NCI-H345 (cell line): ENCODE measurements at regions not wholly inside any gene's neighbourhood (a gene's known extent, or its start where the extent isn't known, plus 50 kb on each side); places are given as distances from the start of the nearest gene placed in this dataset.
A peak's percentile ranks its signal among the peaks of the same experiment; 100 is the strongest.
"Not testable (repeated sequence)": the region's sequence is repeated elsewhere in the genome, so short reads cannot be mapped to it uniquely, and the experiment has no call there.

Experiments
- DNase-seq: peaks from one replicate; lab custom pipeline; 2025; lab: John Stamatoyannopoulos, UW

DNA sequence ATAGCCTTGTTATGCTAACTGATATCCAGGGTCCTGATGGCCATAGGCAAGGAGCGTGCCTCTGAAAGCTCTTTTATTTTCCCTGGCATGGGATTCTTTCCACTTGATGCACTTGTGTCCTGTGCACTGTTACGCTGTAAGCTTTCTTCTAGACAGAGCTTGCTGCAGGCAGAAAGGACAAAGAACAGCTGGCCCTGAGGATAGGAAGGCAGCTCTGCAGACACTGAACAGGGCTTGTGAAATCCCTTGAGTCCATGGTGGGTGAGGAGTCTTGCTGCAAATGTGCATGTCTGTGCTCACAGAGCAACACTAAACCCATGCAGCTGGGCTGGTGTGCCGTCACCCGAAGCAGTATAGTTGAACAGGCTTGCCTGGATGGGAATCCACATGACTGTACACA lies 126.6 kb downstream of the AKAP11 start:
- no peak for DNase-seq

DNA sequence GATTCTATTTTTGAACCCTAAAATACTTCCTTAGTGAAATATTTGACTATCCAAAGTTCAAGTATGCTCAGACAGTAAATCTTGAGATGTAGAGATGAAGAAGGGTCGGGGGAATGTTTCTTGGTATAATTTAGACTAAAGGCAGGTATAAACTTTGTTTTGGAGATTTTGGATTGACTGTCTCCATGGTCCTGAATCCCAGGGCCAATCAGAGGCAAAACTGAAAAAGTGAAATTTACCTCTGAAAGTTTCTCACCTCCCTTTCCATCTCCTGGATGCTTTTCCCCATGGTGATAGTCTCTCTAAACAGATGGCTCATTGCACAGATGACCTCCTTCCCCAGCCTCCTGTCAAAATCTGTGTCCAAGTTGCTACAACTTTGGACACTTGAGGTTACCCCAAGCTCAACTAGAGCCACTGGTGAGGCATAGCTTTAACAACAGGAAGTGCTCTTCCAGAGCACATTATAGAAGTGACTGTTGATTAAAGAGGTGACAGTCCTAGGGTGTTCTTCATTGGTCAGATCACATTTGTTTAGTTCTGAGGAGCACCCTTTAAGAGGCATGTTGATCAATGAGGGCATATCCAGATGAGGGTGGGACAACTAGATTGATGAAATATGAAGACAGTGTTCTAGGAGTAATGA lies 128.4 kb downstream of the AKAP11 start:
- no peak for DNase-seq

DNA sequence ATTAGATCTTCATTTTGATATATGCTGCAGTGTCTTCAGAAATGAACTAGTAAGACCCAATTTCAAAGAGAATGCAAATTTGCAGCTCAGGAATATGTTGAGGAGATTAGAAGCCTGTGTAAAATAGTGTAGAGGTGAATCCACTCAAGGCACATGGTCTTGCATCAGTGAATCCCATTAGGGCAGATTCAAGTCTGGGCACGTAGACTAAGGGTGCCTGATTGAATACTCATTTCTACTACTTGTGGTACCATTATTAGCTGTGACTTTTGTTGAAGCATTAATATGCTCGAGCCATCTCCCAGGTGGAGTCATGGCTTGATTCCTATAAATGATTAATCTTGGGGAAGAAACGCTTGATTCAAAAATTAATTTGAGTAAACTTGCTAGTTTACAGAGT lies 129.4 kb downstream of the AKAP11 start:
- peak; percentile 35 for DNase-seq

DNA sequence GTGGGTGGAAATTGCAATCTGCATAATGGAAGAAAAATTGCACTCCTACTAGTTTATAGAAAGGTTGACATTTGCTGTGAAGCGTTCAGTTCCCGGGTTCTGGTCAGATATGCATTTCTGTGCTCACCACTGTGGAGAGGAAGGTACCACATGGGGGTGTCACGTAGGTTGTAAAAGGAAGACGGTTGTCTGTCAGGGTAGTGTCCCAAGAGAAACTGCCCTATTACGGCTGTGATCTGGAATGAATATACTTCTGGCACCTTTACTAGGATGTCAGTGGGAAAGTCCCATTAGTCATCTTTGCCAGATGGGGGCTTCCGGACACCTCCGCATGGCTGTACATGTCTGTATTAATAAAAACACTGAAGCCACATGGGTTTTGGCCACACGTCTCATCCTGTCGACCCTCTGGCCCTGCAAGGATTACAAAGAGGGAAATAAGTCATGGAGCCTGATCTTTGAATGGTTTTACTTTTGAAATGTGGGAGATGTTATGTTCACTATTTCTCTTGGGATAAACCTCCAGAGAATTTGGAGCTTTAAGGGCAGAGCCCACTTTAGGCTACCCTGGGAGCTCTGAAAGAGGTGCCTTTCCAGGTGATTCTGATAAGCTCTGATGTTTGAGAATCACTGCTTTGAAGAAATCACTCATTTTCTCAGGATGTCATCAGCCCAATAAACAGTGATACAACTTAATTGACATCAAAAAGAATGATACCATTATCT lies 133.9 kb downstream of the AKAP11 start:
- DNase-seq = no peak

DNA sequence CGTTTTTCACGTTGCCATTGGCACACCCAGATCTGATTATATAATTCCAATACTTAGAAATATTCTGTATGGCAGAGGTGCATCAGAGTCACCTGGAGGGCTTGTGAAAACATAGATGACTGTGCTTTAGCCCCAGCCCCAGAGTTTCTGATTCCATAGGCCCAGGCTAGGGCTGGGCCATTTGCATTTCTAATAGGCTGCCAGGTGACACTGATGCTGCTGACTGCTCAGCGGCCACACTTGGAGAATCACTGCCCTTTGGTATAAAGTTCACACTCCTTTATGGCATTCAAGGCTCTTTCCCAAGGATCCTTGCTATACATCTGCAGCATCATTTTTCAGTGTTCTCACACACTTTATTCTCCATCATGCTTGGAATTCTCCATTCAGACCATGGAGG lies 137.1 kb downstream of the AKAP11 start:
- no peak for DNase-seq

DNA sequence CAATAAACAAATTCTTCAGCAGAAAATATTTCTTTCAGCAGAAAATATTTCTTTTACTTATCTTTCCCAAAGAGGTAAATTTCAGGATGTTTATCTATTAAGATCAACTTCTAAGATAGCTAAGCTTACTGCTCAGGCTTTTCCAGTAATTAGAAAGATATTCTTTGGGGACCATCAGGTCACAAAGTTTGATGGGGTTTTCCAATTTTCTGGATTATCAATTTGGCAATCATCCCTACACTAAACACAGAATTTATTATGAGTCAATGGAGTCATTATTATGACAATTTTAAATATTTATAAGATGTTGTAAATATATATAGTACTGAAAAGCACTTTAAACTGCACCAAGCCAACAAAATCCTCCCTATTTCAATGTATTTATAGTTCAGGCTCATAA lies 137.6 kb downstream of the AKAP11 start:
- no peak for DNase-seq

DNA sequence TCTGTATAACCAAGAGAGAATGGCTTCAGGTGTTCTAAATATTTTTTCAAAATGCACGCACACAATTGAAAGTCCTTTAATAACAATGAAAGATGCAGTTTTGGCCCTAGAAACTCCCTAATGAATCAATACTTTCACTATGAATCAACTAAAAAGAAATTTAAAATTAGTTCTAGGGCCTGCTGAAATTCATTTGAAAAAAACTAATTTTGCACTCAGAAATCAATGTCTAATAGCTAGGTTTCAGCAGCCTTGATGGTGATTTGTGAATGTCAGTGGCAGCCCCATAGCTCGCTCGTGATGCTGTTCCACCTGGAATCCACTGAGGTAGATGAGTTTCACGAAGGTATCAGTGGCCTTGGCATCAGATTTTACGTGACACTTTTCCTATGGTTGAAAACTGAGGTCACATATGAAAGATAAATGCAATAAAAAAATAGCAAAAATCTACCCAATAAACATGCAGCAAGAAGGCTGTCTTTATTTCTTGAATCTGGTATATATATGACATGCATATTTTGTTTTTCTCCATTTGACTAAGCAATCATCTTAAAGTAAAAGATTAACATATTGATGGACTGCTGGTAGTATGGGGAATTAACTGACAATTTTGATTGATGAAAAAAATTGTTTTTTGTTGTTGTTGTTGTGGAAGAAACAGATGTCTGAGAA lies 141.0 kb downstream of the AKAP11 start:
- DNase-seq = no peak

DNA sequence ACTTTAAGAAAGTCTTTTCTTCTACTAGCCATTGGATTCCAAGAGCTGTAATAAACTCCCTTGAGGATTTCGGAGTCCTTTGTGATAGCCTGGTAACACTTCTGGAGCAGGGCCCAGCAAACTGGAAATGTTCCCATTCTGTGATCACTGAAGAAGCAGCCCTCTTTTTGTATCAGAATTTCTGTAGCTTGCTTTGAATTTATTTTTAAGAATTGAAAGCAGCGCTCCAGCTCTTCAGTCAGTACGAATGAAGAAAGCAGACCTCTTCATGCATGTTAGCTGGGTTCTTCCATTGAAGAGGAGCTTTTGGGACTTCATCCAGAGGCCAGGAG lies 141.5 kb downstream of the AKAP11 start:
- no peak for DNase-seq

DNA sequence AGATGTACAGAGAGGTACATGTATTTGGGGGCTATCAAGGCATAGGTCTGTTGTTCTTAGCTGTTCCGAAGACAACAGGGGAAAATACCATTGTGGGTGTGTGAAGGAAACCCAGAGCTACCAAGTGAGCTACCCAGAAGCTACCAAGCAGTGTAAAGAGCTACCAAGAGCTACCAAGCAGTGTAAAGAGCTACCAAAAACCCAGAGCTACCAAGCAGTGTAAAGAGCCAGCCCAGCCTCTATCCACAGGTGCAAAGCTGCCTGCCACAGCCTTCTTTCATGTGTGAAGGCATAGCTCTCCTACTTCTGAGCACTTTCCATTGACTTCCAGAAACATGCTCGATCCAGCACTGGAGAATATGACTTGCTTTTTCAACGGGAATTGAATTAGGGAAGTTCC lies 145.7 kb downstream of the AKAP11 start:
- DNase-seq = no peak

DNA sequence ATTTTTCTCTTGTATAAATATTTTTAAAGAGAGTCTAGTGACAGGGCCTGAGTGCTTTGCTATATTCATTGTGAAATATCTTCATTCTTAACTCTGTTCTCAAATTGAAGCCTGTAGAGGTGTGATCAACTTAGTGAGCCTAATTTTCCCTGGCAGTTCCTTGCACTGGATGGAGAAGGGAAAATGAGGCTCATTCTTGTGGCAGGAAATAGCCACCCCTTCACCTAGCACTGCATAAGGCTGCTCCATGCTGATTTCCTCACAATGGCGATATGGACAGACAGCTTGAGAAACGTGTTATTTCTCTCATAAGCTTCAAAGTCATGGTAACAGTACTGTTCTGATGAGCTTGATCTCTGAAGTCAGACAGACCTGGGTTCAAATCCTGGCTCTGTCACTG lies 146.2 kb downstream of the AKAP11 start:
- no peak for DNase-seq

DNA sequence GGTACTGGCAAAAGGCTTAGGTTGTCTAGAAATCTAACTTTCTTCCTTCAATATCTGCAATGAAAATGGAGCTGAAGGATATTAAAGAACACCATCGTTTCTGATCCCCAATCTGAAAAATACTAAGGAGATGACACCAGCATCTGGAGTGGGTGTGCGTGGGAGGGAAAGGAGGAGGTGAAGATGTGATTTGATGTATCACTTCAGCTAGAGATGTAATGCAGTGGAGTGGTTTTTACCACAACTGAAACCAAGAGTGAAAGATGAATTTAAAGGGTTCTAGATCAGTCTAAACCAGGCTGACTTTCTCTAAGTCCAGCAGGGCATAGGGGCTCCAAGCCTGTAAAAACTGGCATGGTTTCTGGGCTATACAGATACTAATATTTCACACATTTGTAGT lies 148.4 kb downstream of the AKAP11 start:
- no peak for DNase-seq

DNA sequence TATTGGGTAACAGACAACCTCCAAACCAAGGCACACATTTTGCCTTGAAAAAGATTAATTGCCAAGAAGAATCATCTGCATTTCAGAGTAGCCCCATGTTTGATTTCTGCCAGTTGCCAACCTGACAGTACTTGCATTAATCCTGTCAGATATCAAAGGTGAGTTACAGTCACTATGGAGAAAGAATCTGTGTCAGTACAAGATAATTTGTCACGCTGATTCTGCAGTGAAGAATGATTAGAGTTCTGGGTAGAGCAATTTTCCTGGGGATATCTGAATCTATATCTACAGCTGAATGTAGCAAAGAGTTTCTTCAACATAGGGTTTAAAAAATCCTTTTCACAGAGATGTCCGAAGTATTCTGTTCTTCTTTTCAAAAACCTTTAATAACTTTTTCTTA lies 150.7 kb downstream of the AKAP11 start:
- DNase-seq = no peak

DNA sequence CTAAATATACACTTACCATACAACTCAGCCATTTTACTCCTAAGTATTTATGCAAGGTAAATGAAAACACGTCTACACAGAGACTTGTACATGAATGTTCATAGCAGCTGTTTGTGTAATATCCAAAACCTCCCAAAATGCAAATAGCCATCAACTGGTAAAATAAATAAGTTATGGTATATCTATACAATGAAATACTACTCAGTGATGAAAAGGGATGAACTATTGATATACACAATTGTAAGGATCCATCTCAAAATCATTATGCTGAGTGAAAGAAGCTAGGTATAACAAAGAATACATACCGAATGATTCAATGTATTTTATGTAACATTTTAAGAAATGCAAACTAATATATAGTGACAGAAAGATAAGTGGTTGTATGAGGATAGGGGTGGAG lies 149.8 kb upstream of the TNFSF11 start:
- DNase-seq = no peak

DNA sequence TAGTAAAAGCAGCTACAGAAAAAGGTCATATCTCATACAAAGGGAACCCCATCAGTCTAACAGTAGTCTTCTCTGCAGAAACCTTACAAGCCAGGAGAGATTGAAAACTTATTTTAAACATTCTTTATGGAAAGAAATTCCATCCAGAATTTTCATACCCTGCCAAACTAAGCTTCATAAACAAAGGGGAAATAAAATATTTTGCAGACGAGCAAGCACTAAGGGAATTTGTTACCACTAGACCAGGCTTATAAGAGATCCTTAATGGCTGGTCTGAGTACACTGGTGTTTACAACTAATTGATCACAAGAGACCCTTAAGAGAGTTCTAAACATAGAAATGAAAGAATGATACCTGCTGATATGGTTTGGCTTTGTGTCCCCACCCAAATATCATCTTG lies 128.6 kb upstream of the TNFSF11 start:
- DNase-seq = no peak

DNA sequence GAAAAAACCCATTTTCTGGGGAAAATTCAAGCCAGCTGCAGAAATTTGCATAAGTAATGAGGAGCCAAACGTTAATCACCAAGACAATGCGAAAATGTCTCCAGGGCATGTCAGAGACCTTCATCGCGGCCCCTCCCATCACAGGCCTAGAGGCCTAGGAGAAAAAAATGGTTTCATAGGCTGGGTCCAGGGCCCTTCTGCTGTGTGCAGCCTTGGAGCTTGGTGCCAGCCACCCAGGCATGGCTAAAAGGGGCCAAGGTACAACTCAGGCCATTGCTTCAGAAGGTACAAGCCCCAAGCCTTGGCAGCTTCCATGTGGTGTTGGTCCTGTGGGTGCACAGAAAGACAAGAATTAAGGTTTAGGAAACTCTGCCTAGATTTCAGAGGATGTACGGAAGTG lies 127.4 kb upstream of the TNFSF11 start:
- DNase-seq = not testable (repeated sequence)

DNA sequence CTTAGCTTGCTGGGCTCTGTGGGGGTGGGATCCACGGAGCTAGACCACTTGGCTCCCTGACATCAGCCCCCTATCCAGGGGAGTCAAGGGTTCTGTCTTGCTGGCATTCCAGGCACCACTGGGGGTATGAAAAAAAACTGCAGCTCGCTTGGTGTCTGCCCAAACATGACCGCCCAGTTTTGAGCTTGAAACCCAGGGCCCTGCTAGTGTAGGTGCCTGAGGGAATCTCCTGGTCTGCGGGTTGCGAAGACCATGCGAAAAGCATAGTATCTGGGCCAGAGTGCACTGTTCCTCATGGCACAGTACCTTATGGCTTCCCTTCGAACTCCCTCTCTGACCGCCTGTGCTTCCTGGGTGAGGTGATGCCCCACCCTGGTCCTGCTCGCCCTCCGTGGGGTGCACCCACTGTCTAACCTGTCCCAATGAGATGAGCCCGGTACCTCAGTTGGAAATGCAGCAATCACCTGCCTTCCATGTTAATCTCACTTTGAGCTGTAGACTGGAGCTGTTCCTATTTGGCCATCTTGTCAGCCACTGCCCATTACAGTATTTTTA lies 120.8 kb upstream of the TNFSF11 start:
- no peak for DNase-seq

DNA sequence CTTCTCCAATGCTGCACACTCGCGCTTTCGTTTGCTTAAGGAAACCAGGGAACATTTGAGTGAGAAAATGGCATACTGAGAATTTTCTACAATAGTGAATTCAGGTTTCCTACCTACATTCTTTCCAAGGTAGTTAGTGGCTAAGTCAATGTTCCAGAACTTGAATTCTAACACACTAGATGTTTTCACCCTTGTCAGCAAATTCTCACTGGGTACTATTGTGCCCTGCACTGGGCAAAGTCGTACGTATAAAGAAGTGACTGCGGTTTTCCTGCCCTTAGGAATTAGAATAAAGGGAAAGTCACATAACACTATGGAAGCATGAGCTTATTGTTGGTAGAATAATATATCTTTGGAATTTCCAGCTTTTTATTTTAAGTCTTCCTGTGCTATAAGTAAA lies 119.2 kb upstream of the TNFSF11 start:
- no peak for DNase-seq

DNA sequence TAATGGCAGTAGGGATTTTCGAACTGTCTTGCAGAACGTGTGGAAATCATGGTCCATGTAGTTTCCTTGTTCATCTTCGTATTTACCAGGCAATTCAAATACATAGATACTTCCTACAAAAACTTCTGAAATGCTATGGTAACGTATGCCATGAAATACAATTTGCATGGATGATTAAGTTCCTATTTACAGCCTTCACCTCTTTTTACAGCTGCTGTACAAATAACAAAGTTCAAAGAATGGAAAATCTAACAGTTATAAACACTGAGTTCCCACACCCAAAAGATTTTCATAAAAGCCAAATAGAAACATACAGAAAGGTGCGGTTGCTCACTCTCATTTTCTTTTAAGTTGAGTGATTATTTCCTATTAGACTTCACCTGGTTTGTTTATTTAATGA lies 115.8 kb upstream of the TNFSF11 start:
- DNase-seq = no peak

DNA sequence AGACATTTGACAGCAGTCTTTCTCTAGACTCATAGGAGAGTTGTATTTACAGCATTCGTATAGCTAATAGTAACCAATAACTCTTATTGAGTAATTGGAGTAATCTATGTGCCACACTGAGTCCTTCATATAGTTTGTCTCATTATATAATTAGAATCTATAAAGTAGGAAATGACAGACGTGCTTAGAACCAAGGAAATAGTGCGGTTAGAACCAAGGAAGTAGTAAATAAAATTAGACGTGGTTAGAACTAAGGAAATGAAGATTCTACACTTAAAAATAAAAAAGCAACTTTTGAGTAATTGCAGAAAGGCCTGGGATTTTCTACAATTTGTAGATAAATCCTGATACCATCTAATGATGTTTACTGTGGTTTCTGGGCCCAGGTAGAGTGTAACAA lies 107.8 kb upstream of the TNFSF11 start:
- DNase-seq = no peak

DNA sequence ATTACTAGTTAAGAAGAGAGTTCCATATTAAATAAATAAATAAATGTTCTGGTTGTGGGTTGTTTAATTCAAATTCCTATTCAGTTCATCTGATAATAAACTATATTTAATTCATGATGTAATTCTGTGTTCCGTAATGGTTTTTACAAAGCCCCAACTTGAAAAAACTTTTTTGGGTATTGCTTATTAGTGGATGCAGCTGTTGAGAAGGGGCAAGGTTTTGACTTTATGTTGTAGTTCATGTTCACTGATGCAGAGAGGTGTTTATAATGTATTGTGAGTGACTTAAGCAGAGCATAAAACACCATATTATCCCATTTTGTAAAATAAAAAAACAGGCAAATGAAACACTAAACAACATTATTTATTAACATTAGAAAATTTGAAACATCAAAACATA lies 107.3 kb upstream of the TNFSF11 start:
- DNase-seq = no peak

DNA sequence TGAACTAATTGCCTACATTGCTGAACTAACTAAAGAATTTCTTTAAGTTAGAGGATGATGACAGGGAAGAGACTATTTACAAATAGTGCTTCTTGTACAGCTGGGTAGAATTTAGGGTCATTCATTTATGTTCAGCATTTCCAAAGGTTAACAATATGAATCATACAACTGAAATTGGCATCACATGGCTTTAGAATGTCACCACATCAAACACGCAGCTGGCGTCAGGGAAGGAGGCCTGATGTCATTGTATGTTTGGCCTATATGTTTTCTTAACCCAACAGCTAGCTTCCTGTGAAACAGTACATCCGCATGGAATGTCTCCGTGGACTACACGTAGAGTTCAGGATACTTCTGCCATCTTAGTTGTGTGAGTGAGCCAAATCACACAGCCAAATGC lies 99.0 kb upstream of the TNFSF11 start:
- no peak for DNase-seq

DNA sequence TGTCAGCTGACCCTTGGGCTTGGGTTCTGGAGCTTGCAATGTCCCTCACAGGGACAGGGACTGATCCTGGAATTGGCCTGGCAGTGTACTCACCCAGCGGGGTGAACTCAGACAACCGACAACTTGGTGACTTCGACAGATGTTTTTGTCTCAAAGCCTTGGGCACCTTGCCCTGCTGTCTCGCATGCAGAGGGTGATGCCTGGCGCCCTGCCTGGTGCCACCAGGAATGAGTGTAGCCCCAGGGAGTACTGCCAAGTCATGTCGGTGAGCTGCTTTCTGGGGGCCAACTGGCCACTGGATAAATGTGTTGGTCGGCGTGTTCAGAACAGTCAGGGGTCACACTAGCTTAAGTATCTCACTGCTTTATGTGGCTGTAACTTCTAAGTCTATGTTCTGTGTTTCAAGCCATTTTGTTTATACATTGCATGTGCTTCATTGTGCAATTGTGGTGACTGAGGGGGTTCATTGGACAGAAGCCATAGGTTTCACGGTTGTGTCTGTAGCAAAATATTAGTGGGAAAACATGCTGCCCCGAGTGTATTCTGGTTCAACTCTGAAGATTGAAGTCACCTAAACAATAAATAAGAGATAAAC lies 96.3 kb upstream of the TNFSF11 start:
- DNase-seq = no peak
